ENCODE measurements at regions not wholly inside any gene's neighbourhood (a gene's known extent, or its start where the extent isn't known, plus 50 kb on each side); places are given as distances from the start of the nearest gene placed in this dataset.

DNA sequence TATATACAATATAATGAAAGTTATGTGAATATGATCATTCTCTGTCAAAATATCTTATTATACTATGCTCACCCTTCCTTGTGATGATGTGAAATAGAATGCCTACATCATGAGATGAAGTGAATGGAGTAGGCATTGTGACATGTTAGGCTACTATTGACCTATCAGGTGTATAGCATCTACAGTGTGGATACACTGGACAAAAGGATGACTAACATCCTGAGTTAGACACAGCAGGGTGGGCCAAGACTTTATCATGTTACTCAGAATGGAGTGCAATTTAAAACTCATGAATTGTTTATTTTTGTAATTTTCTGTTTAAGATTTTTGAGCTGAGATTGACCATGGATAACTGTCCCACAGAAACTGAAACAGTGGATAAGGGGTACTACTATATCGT is 53.4 kb upstream of the NAV3 start:
- Mint-ChIP-seq H3K27me3 (no peaks in the 10 kb centered on the region), H3K36me3 (ENCODE audit: low read depth) (no peaks in the 10 kb centered on the region), H3K9me3 (peaks cover 10% of the 10 kb centered on the region), H3K4me3 (no peak overlapping the region), H3K27ac (no peak overlapping the region), H3K4me1 (no peaks in the 10 kb centered on the region)
- ATAC-seq (replicated peaks), result no peak

- Mint-ChIP-seq H3K9me3 (peaks cover 5% of the 10 kb centered on the region), H3K4me1 (no peaks in the 10 kb centered on the region)
- ATAC-seq (replicated peaks), result no peak
These were observed 55.9 kb upstream of the NAV3 start for GRCh38 chr12:77774761-77775160.

GRCh38 chr12:77772676-77773298 is 57.9 kb upstream of the NAV3 start:
- H3K27me3 Mint-ChIP-seq, result no peaks in the 10 kb centered on the region
- H3K36me3 Mint-ChIP-seq (ENCODE audit: low read depth), result no peaks in the 10 kb centered on the region
- H3K4me1 Mint-ChIP-seq, result no peaks in the 10 kb centered on the region
- no peak overlapping the region for H3K4me3 Mint-ChIP-seq
- peaks cover 10% of the 10 kb centered on the region for H3K9me3 Mint-ChIP-seq
- ATAC-seq (replicated peaks), result no peak
- H3K27ac Mint-ChIP-seq, result no peak overlapping the region

More at GRCh38 chr12:77774761-77775160, 55.9 kb upstream of the NAV3 start:
- Mint-ChIP-seq H3K27ac (no peak overlapping the region), H3K36me3 (ENCODE audit: low read depth) (no peaks in the 10 kb centered on the region), H3K27me3 (no peaks in the 10 kb centered on the region), H3K4me3 (no peak overlapping the region)

DNA sequence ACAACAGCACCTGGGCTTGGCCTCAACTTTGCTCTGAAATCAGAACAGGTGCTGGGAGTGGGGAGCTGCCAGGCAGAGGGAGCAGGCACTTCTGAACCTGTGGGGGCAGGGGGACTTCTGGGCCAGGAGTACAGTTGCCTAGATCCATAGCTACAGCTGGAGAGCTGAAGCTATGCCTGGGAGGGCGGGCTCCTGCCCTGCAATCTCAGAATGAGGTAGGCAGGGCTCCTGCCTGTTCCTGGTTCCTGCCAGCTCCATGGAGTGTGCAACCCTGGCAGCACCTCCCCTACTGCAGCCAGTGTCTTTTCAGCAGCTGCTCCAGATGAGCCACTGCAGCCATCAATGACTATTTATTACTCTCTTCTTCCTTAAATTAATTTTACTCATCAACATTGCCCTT is 62.1 kb upstream of the NAV3 start:
- no peak for ATAC-seq (replicated peaks)
- Mint-ChIP-seq H3K4me3 (no peak overlapping the region), H3K9me3 (peaks cover 19% of the 10 kb centered on the region), H3K27ac (no peak overlapping the region), H3K4me1 (no peaks in the 10 kb centered on the region), H3K36me3 (ENCODE audit: low read depth) (no peaks in the 10 kb centered on the region), H3K27me3 (no peaks in the 10 kb centered on the region)

GRCh38 chr12:77767756-77768343 is 62.8 kb upstream of the NAV3 start:
- Mint-ChIP-seq H3K9me3 (peaks cover 19% of the 10 kb centered on the region), H3K4me3 (no peak overlapping the region), H3K27ac (no peak overlapping the region), H3K27me3 (no peaks in the 10 kb centered on the region), H3K36me3 (ENCODE audit: low read depth) (no peaks in the 10 kb centered on the region), H3K4me1 (no peaks in the 10 kb centered on the region)
- no peak for ATAC-seq (replicated peaks)

- H3K27ac Mint-ChIP-seq, result no peak overlapping the region
- no peak for ATAC-seq (replicated peaks)
- H3K4me3 Mint-ChIP-seq, result no peak overlapping the region
- no peaks in the 10 kb centered on the region for H3K27me3 Mint-ChIP-seq
- H3K36me3 Mint-ChIP-seq (ENCODE audit: low read depth), result no peaks in the 10 kb centered on the region
- peaks cover 19% of the 10 kb centered on the region for H3K9me3 Mint-ChIP-seq
- H3K4me1 Mint-ChIP-seq, result no peaks in the 10 kb centered on the region
These were observed 63.4 kb upstream of the NAV3 start for GRCh38 chr12:77767335-77767734.

DNA sequence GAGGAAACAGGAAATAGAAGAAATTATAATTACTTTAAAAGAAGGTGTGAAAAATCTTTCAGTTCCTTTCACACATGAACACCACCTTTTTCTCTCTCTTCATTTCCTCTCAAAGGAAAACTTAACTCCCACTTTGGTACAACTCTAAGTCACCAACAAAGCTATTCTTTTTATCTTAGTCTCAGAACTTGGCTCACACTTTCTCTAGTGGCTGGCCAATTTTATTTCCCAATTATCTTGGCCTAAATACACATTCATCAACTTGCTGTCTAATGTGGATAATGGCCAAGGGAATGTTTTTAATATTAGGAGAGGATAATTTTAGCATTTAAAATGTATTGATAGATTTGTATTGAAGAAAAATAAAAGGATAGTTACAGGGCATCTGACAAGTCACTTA is 64.5 kb upstream of the NAV3 start:
- no peak overlapping the region for H3K27ac Mint-ChIP-seq
- H3K9me3 Mint-ChIP-seq, result peaks cover 19% of the 10 kb centered on the region
- H3K4me3 Mint-ChIP-seq, result no peak overlapping the region
- H3K36me3 Mint-ChIP-seq (ENCODE audit: low read depth), result no peaks in the 10 kb centered on the region
- ATAC-seq (replicated peaks), result no peak
- H3K4me1 Mint-ChIP-seq, result no peaks in the 10 kb centered on the region
- H3K27me3 Mint-ChIP-seq, result no peaks in the 10 kb centered on the region

DNA sequence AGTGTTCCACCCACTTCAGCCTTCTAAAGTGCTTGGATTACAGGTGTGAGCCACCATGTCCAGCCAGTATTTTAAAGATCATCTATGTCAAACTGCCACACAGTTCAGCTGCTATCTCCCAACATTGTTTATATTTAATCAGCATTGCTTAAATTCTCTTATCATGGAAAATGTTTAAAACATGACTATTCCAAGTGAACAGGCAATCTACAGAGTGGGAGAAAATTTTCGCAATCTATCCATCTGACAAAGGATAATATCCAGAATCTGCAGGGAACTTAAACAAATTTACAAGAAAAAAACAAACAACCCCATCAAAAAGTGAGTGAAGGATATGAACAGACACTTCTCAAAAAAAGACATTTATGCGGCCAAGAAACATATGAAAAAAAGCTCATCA is 69.4 kb upstream of the NAV3 start:
- no peak for ATAC-seq (replicated peaks)
- no peaks in the 10 kb centered on the region for H3K27me3 Mint-ChIP-seq
- H3K4me1 Mint-ChIP-seq, result no peaks in the 10 kb centered on the region
- peaks cover 16% of the 10 kb centered on the region for H3K9me3 Mint-ChIP-seq
- no peaks in the 10 kb centered on the region for H3K36me3 Mint-ChIP-seq (ENCODE audit: low read depth)
- H3K4me3 Mint-ChIP-seq, result no peak overlapping the region
- no peak overlapping the region for H3K27ac Mint-ChIP-seq

DNA sequence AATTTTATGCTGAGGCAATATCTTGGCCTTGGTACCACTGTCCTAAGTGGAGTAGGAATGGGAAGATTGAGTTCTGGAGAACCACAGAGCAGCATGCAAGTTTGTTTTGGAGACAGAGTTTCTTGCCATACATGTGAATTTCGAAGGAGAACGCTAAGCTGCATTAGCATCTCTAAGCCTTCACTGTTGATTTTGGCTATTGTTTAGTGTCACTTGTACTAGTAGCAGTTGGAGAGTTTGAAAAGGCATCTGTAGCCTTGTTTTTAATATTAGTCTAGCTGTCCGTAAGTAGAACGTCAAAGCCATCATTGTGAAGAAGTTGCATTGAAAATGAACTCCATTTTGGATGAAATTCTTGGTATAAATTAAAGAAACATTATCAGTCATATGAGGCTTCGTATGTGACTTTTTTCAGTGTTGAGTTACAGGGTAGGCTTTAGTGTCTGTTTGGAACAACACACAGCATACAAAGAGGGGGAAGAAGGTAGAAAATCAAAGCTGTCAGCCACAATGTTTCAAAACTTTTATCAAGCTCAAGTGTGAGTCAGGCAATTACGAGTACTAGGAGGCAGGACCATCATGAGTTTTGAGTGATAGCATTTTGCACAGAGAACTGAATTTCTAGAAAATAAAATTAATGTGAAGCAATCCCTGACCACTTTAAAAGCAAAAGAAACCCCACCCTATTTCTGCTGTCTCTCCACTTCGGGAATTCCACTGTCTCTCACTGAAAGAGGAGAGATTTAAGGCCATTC is 70.2 kb upstream of the NAV3 start:
- Mint-ChIP-seq H3K36me3 (ENCODE audit: low read depth) (no peaks in the 10 kb centered on the region), H3K27ac (no peak overlapping the region), H3K4me1 (no peaks in the 10 kb centered on the region)

DNA sequence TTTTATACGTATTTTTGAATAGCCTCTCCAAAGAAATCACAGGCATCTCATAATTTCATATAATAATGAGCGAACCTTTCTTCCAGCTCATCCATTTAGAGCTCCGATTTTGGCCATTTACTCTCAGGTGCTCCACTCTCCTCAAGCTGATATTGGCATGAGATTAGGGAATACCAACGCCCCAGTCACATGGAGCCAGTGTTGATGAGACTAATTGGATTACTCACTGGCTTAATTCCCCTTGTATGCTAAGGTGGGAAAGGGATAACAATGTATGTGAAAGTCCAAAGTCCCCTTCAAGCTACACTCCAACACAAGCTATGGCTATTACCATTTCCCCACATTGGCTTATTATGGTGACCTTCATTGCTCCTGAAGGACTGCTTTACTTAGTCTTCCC is 76.6 kb upstream of the NAV3 start:
- no peak for ATAC-seq (replicated peaks)
- H3K4me3 Mint-ChIP-seq, result no peak overlapping the region

More for the DNA sequence above, 70.2 kb upstream of the NAV3 start:
- H3K27me3 Mint-ChIP-seq, result no peaks in the 10 kb centered on the region
- H3K9me3 Mint-ChIP-seq, result peaks cover 9% of the 10 kb centered on the region
- no peak for ATAC-seq (replicated peaks)
- H3K4me3 Mint-ChIP-seq, result no peak overlapping the region

GRCh38 chr12:77751939-77752338 is 78.8 kb upstream of the NAV3 start:
- H3K27ac Mint-ChIP-seq, result no peak overlapping the region
- H3K27me3 Mint-ChIP-seq, result no peaks in the 10 kb centered on the region
- peaks cover 6% of the 10 kb centered on the region for H3K9me3 Mint-ChIP-seq
- H3K4me3 Mint-ChIP-seq, result no peak overlapping the region
- ATAC-seq (replicated peaks), result no peak
- H3K4me1 Mint-ChIP-seq, result no peaks in the 10 kb centered on the region
- H3K36me3 Mint-ChIP-seq (ENCODE audit: low read depth), result no peaks in the 10 kb centered on the region

More for the DNA sequence above, 76.6 kb upstream of the NAV3 start:
- no peaks in the 10 kb centered on the region for H3K27me3 Mint-ChIP-seq
- H3K9me3 Mint-ChIP-seq, result peaks cover 3% of the 10 kb centered on the region
- H3K4me1 Mint-ChIP-seq, result no peaks in the 10 kb centered on the region
- no peaks in the 10 kb centered on the region for H3K36me3 Mint-ChIP-seq (ENCODE audit: low read depth)
- H3K27ac Mint-ChIP-seq, result no peak overlapping the region

DNA sequence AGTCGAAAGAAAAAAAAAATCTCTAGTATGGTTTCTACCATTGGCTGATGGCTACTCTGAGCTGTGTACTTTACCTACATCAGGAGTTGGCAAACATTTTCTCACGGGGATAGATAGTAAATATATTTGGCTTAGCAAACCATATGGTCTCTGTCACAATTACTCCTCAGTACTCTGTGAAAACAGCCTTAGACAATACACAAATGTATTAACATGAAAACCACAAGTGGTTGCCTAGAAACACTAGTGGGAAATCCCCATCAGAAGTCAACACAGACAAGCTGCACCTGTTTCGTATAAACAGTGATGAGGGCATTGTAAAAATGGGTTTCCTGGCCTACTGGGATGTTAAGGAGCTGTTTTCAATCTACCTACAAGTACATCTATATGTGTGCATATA is 84.6 kb upstream of the NAV3 start:
- no peak for ATAC-seq (replicated peaks)
- peaks cover 7% of the 10 kb centered on the region for H3K9me3 Mint-ChIP-seq
- no peaks in the 10 kb centered on the region for H3K36me3 Mint-ChIP-seq (ENCODE audit: low read depth)
- no peak overlapping the region for H3K4me3 Mint-ChIP-seq
- no peaks in the 10 kb centered on the region for H3K27me3 Mint-ChIP-seq
- no peaks in the 10 kb centered on the region for H3K4me1 Mint-ChIP-seq
- H3K27ac Mint-ChIP-seq, result no peak overlapping the region

DNA sequence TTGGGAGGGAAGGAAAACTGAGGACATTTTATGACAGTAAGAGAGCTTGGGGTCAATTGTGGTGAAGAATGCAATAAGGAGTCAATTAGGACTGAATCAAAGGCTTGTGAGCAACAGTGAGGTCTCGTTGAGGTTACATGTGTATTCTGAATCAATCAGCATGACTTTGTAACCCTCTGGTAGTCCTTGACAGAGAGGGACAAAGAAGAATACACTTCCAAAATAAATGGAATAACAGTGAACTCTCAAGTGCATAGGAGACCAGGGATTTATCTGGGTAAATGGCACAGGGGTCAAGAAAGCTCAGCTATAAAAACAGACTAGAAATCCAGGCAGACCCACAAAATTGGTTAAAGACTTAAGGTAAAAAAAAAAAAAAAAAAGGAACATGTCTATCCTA is 85.1 kb upstream of the NAV3 start:
- no peaks in the 10 kb centered on the region for H3K36me3 Mint-ChIP-seq (ENCODE audit: low read depth)
- H3K4me1 Mint-ChIP-seq, result no peaks in the 10 kb centered on the region
- no peak overlapping the region for H3K27ac Mint-ChIP-seq
- ATAC-seq (replicated peaks), result no peak
- H3K4me3 Mint-ChIP-seq, result no peak overlapping the region
- peaks cover 8% of the 10 kb centered on the region for H3K9me3 Mint-ChIP-seq
- no peaks in the 10 kb centered on the region for H3K27me3 Mint-ChIP-seq

DNA sequence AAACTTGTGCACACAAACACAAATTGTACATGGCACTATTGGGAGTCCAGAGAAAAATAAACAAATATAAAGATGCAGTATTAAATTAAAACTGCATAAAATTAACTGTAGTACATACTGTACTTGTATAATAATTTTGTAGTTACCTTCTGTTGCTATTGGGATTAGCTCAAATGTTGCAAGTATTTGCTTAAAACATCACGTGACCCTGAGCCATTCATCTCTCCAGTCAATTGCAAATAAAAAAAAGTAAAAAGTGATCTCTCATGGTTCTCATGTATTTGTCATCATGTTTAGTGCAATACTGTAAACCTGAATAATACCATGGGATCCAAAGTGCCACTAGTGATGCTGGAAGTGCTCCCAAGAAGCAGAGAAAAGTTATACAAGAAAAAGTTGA is 88.1 kb upstream of the NAV3 start:
- Mint-ChIP-seq H3K27ac (no peak overlapping the region), H3K27me3 (no peaks in the 10 kb centered on the region), H3K36me3 (ENCODE audit: low read depth) (no peaks in the 10 kb centered on the region), H3K4me3 (no peak overlapping the region), H3K4me1 (no peaks in the 10 kb centered on the region), H3K9me3 (peaks cover 13% of the 10 kb centered on the region)
- no peak for ATAC-seq (replicated peaks)

DNA sequence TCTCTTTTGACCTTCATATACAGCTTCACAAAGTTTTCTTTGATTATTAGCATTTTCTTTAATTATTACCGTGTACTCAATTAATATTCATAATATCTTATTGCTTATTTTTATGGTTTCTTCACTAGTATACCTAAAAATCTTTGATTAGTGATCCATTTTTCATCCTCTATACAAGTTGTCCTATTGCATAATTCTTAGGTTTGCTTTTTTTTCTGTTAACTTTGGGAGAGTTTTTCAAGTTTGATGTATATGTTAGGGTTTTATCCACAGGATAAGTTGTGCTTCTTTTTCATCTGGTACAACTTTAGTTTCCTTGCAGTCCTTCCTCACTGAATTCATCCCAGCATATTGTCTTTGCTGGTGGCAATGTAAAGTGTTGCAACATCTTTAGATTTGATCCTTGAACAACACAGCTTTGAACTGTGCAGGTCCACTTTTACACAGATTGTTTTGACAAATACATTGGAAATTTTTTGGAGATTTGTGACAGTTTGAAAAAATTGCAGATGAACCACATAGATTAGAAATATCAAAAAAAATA is 88.6 kb upstream of the NAV3 start:
- H3K27me3 Mint-ChIP-seq, result no peaks in the 10 kb centered on the region
- no peaks in the 10 kb centered on the region for H3K36me3 Mint-ChIP-seq (ENCODE audit: low read depth)
- no peak overlapping the region for H3K27ac Mint-ChIP-seq
- no peak for ATAC-seq (replicated peaks)
- H3K9me3 Mint-ChIP-seq, result peaks cover 13% of the 10 kb centered on the region
- no peaks in the 10 kb centered on the region for H3K4me1 Mint-ChIP-seq
- H3K4me3 Mint-ChIP-seq, result no peak overlapping the region

All from activated T-helper 17 cell treated with anti-CD3 and anti-CD28 coated beads, Interleukin-2, amount 50 U/mL, for 72 hours (primary cell).